IMR-90 (cell line): ENCODE measurements at regions not wholly inside any gene's neighbourhood (a gene's known extent, or its start where the extent isn't known, plus 50 kb on each side); places are given as distances from the start of the nearest gene placed in this dataset.

Experiments
- ATAC-seq: fragments of 200-7000 bp; cut with Tn5 transposase; 2 replicates; pipeline ENCODE4 v1.9.1; 2020; ENCODE audit warnings: low read depth, mild to moderate bottlenecking, moderate library complexity
- BruUV-seq: library from RNA; stranded (reverse); fragments of 400-500 nt; replicated peaks from 2 replicates; lab custom pipeline; 2021; lab: Mats Ljungman, UMichigan
- CTCF ChIA-PET: fragments of 300-600 bp; formaldehyde crosslinking; extraction: SDS; loops from one replicate; lab custom pipeline; 2021; ENCODE audit warnings: antibody characterized with exemption; lab: Yijun Ruan, JAX
- POLR2A ChIA-PET: fragments of 300-600 bp; sonication (Branson Sonifier 250); formaldehyde crosslinking; loops from one replicate; lab custom pipeline; 2022; ENCODE audit warnings: antibody characterized with exemption; ENCODE audit not compliant: unreplicated experiment; lab: Charles Lee
- DNase-seq: peaks from one replicate; pipeline ENCODE4 v3.0.0; 2013
- H2AFZ ChIP-seq: replicated peaks from 2 replicates; pipeline ENCODE3; 2013; ENCODE audit warnings: low read length, mild to moderate bottlenecking; ENCODE audit not compliant: poor library complexity
- H2AK5ac ChIP-seq: 2 replicates; pipeline ENCODE4 v1.6.1; 2013; ENCODE audit warnings: low read depth, low read length, inconsistent platforms
- H2AK9ac ChIP-seq: replicated peaks from 2 replicates; pipeline ENCODE3; 2013; ENCODE audit warnings: mild to moderate bottlenecking, low read depth, low read length, moderate library complexity; ENCODE audit not compliant: poor library complexity
- H2BK120ac ChIP-seq: 2 replicates; pipeline ENCODE4 v1.6.1; 2013; ENCODE audit warnings: low read depth, low read length, inconsistent platforms
- H2BK15ac ChIP-seq: 3 replicates; pipeline ENCODE4 v1.6.1; 2013; ENCODE audit warnings: low read depth, low read length, inconsistent platforms
- H2BK20ac ChIP-seq: 2 replicates; pipeline ENCODE4 v1.6.1; 2013; ENCODE audit warnings: low read depth, mild to moderate bottlenecking, inconsistent platforms, low read length, moderate library complexity
- H2BK5ac ChIP-seq: 2 replicates; pipeline ENCODE4 v1.6.1; 2013; ENCODE audit warnings: mild to moderate bottlenecking, low read depth, low read length, inconsistent platforms; ENCODE audit not compliant: poor library complexity, severe bottlenecking
- H3K14ac ChIP-seq: replicated peaks from 2 replicates; pipeline ENCODE4 v1.6.1; 2013; ENCODE audit warnings: low read depth, low read length, inconsistent platforms
- H3K18ac ChIP-seq: 2 replicates; pipeline ENCODE4 v1.6.1; 2013; ENCODE audit warnings: low read depth, low read length, control low read depth
- H3K23ac ChIP-seq: 2 replicates; pipeline ENCODE4 v1.6.1; 2013; ENCODE audit warnings: low read depth, low read length, inconsistent platforms
- H3K27ac ChIP-seq: 2 replicates; pipeline ENCODE4 v1.5.1; 2013; ENCODE audit warnings: mild to moderate bottlenecking, control low read depth, low read length; ENCODE audit not compliant: insufficient read depth
- H3K27me3 ChIP-seq: 2 replicates; pipeline ENCODE4 v1.6.1; 2013; ENCODE audit warnings: low read length; ENCODE audit not compliant: control insufficient read depth, insufficient read depth
- H3K36me3 ChIP-seq: 2 replicates; pipeline ENCODE4 v1.6.1; 2013; ENCODE audit warnings: low read length, mixed read lengths; ENCODE audit not compliant: control insufficient read depth, insufficient read depth
- H3K4ac ChIP-seq: 2 replicates; pipeline ENCODE4 v1.6.1; 2013; ENCODE audit warnings: low read depth, low read length, inconsistent platforms
- H3K4me1 ChIP-seq: 2 replicates; pipeline ENCODE4 v1.6.1; 2013; ENCODE audit warnings: low read length, mixed read lengths; ENCODE audit not compliant: control insufficient read depth, insufficient read depth
- H3K4me2 ChIP-seq: 2 replicates; pipeline ENCODE4 v1.6.1; 2013; ENCODE audit warnings: low read depth, mild to moderate bottlenecking, control low read depth, low read length, moderate library complexity
- H3K4me3 ChIP-seq: 2 replicates; pipeline ENCODE4 v1.5.1; 2013; ENCODE audit warnings: low read depth, mild to moderate bottlenecking, control low read depth, low read length, moderate library complexity; ENCODE audit not compliant: insufficient read depth
- H3K56ac ChIP-seq: 2 replicates; pipeline ENCODE4 v1.6.1; 2013; ENCODE audit warnings: low read length, inconsistent platforms; ENCODE audit not compliant: insufficient read depth; ENCODE audit errors: extremely low read depth
- H3K79me1 ChIP-seq, 2 experiments: 2 replicates each; pipeline ENCODE4 v1.6.1; 2013; ENCODE audit warnings: low read length in 2 of 2, inconsistent platforms in 1 of 2, low read depth in 1 of 2
- H3K9ac ChIP-seq: 2 replicates; pipeline ENCODE4 v1.6.1; 2013; ENCODE audit warnings: low read depth, low read length, control low read depth
- H3K9me1 ChIP-seq: 2 replicates; pipeline ENCODE4 v1.6.1; 2013; ENCODE audit warnings: low read length, inconsistent platforms; ENCODE audit not compliant: insufficient read depth
- H3K9me3 ChIP-seq: 2 replicates; pipeline ENCODE4 v1.6.1; 2013; ENCODE audit warnings: low read length; ENCODE audit not compliant: control insufficient read depth, insufficient read depth
- H4K20me1 ChIP-seq: 2 replicates; pipeline ENCODE4 v1.6.1; 2013; ENCODE audit warnings: low read length, inconsistent platforms; ENCODE audit not compliant: insufficient read depth
- H4K5ac ChIP-seq: 2 replicates; pipeline ENCODE4 v1.6.1; 2013; ENCODE audit warnings: mild to moderate bottlenecking, low read depth, low read length, control low read depth
- H4K8ac ChIP-seq, 2 experiments: 2 replicates each; pipeline ENCODE4 v1.6.1; 2013; ENCODE audit warnings: low read depth in 2 of 2, low read length in 2 of 2, control low read depth in 1 of 2, inconsistent platforms in 1 of 2
- H4K91ac ChIP-seq: 2 replicates; pipeline ENCODE4 v1.6.1; 2013; ENCODE audit warnings: low read depth, low read length, inconsistent platforms; ENCODE audit not compliant: insufficient read depth
- BHLHE40 ChIP-seq: fragments of 150-350 bp; IDR thresholded peaks from 2 replicates; pipeline ENCODE4 v1.6.1; 2016; ENCODE audit warnings: mild to moderate bottlenecking, low read depth, low read length
- ELK1 ChIP-seq: fragments of 150-350 bp; IDR thresholded peaks from 2 replicates; pipeline ENCODE4 v1.6.1; 2016; ENCODE audit warnings: low read depth, mild to moderate bottlenecking, low read length, moderate library complexity, borderline replicate concordance
- FOS ChIP-seq: fragments of 150-350 bp; IDR thresholded peaks from 2 replicates; pipeline ENCODE4 v1.6.1; 2016; ENCODE audit warnings: low read depth, low read length
- MAFK ChIP-seq: IDR thresholded peaks from 2 replicates; pipeline ENCODE4 v1.6.1; 2012; ENCODE audit warnings: low read depth, low read length, improper control_type of control experiment
- MAZ ChIP-seq: IDR thresholded peaks from 2 replicates; pipeline ENCODE4 v1.6.1; 2012; ENCODE audit warnings: low read depth, mild to moderate bottlenecking, low read length, improper control_type of control experiment, moderate library complexity, borderline replicate concordance
- MXI1 ChIP-seq: IDR thresholded peaks from 2 replicates; pipeline ENCODE4 v1.6.1; 2012; ENCODE audit warnings: low read depth, mild to moderate bottlenecking, low read length, moderate library complexity, borderline replicate concordance
- RAD21 ChIP-seq: IDR thresholded peaks from 2 replicates; pipeline ENCODE4 v1.6.1; 2012; ENCODE audit warnings: low read length, improper control_type of control experiment
- RCOR1 ChIP-seq: IDR thresholded peaks from 2 replicates; pipeline ENCODE4 v1.6.1; 2012; ENCODE audit warnings: mild to moderate bottlenecking, low read length, improper control_type of control experiment; ENCODE audit not compliant: insufficient replicate concordance
- RFX5 ChIP-seq: IDR thresholded peaks from 2 replicates; pipeline ENCODE4 v1.8.0; 2012; ENCODE audit warnings: low read depth, mild to moderate bottlenecking, low read length, moderate library complexity
- WGBS, 2 experiments: methylation state at CpG; one replicate each; pipeline versions ENCODE4 v1.1.5 to v1.1.7; 2013; ENCODE audit warnings: missing lambda C conversion rate in 2 of 2; ENCODE audit not compliant: insufficient read length in 1 of 2; ENCODE audit errors: extremely low coverage in 2 of 2; 5-methylcytosine and 5-hydroxymethylcytosine counted together
- dilution Hi-C: fragments of 300-500 bp; cut with HindIII; formaldehyde crosslinking; loops from one replicate; pipeline ENCODE4 v1.14.3; 2018; ENCODE audit warnings: low sequenced_read_pairs; ENCODE audit not compliant: unreplicated experiment
- in situ Hi-C: fragments of 300-500 bp; cut with MboI; formaldehyde crosslinking; loops from 3 replicates; pipeline ENCODE4 v1.14.3; 2019; ENCODE audit warnings: low sequenced_read_pairs, inconsistent platforms, mixed read lengths
- intact Hi-C: fragments of 100-400 bp; cut with micrococcal nuclease; formaldehyde crosslinking; loops from 2 replicates; pipeline ENCODE4 v1.10.0; 2022
- TF ChIP-seq, protein P1 (sequence below): fragments of 150-350 bp; IDR thresholded peaks from 2 replicates; pipeline ENCODE4 v1.6.1; 2017; ENCODE audit warnings: mild to moderate bottlenecking, antibody characterized with exemption, low read length, low read depth

GRCh38 chr1:37399830-37400464 lies 74.4 kb upstream of the ZC3H12A start:
- no TSS peak for BruUV-seq
- Histone ChIP-seq H3K4me2 (no peak overlapping the region), H3K9me1 (no peaks in the 10 kb centered on the region), H3K18ac (no peak overlapping the region), H3K9me3 (no peaks in the 10 kb centered on the region), H4K91ac (no peak overlapping the region), H3K36me3 (no peaks in the 10 kb centered on the region), H2BK20ac (no peak overlapping the region), H3K23ac (no peak overlapping the region), H3K4me3 (no peak overlapping the region), H2AFZ (no peak overlapping the region), H3K27ac (no peak overlapping the region), H4K8ac (no peak overlapping the region), H4K20me1 (no peaks in the 10 kb centered on the region), H2BK15ac (no peak overlapping the region), H4K5ac (no peak overlapping the region), H3K56ac (no peak overlapping the region), H2AK5ac (no peak overlapping the region), H3K27me3 (peaks cover 4% of the 10 kb centered on the region; the same call in 1 of the 2 replicates), H3K14ac (no peak overlapping the region), H2BK5ac (no peak overlapping the region), H3K4me1 (no peaks in the 10 kb centered on the region), H2BK120ac (no peak overlapping the region), H3K4ac (no peak overlapping the region), H2AK9ac (no peak overlapping the region), H3K9ac (no peak overlapping the region), H3K79me1 (no peaks in the 10 kb centered on the region)
- no CpG with 5 or more reads among the region's 3 CpGs for WGBS, 2 experiments
- ChIA-PET CTCF (no interaction called here), POLR2A (no interaction called here)
- intact Hi-C loops = no loop called here
- dilution Hi-C loops = no loop called here
- ATAC-seq (no peak), DNase-seq (no peak)
- TF ChIP-seq FOS (no peak), MAFK (no peak), RFX5 (no peak), MXI1 (no peak), ELK1 (no peak), MAZ (no peak), BHLHE40 (no peak), RCOR1 (no peak), RAD21 (no peak)
- TF ChIP-seq, protein P1, sequence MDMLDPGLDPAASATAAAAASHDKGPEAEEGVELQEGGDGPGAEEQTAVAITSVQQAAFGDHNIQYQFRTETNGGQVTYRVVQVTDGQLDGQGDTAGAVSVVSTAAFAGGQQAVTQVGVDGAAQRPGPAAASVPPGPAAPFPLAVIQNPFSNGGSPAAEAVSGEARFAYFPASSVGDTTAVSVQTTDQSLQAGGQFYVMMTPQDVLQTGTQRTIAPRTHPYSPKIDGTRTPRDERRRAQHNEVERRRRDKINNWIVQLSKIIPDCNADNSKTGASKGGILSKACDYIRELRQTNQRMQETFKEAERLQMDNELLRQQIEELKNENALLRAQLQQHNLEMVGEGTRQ = no peak
- in situ Hi-C loops = no loop called here
